HAP-1 (cell line): ENCODE measurements at regions not wholly inside any gene's neighbourhood (a gene's known extent, or its start where the extent isn't known, plus 50 kb on each side); places are given as distances from the start of the nearest gene placed in this dataset.

ENCODE experiments used
- DNase-seq, 2 experiments: peaks; one replicate each; pipeline ENCODE4 v3.0.0-alpha.2; 2016 to 2020; ENCODE audit warnings: low spot score in 2 of 2
- H3K27me3 ChIP-seq: fragments of 250-450 bp; sonication (Bioruptor Pico); 2 replicates; pipeline ENCODE4 v1.5.1; 2020; ENCODE audit warnings: low read depth, mild to moderate bottlenecking, moderate library complexity
- H3K36me3 ChIP-seq: fragments of 250-450 bp; sonication (Bioruptor Pico); replicated peaks from 2 replicates; pipeline ENCODE4 v1.5.1; 2020; ENCODE audit warnings: mild to moderate bottlenecking
- H3K4me1 ChIP-seq: fragments of 250-450 bp; sonication (Bioruptor Pico); 2 replicates; pipeline ENCODE4 v1.5.1; 2020; ENCODE audit warnings: mild to moderate bottlenecking
- H3K4me3 ChIP-seq: fragments of 250-450 bp; sonication (Bioruptor Pico); 2 replicates; pipeline ENCODE4 v1.5.1; 2020; ENCODE audit warnings: mild to moderate bottlenecking, moderate library complexity
- H3K9me3 ChIP-seq: fragments of 250-450 bp; sonication (Bioruptor Pico); 2 replicates; pipeline ENCODE4 v1.5.1; 2020; ENCODE audit warnings: mild to moderate bottlenecking, moderate library complexity
- in situ Hi-C: fragments of 300-500 bp; cut with MboI; formaldehyde crosslinking; loops from 3 replicates; pipeline ENCODE4 v1.14.3; 2020; ENCODE audit warnings: low sequenced_read_pairs, inconsistent platforms, mixed read lengths

DNA sequence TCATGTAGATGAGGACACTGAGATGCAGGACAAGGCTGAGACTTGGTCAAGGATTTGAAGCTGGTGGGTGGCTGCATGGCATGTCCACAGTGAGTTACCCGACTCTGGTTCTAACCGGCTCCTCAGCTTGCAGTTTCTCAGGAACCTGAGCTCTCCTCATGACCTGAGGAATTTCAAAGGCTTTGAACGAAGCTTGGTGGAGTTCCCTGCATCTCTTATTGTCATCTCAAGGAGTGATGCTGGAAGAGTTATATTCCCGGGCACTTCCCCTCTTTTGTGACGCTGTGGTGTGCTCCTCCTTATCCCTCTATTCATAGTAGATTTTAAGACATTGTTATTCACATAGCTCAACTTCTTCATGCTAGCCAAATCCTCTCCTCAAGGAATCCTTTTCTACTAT is 500.1 kb upstream of the HTR2A start:
- in situ Hi-C loops = no loop called here
- no peak overlapping the region for H3K4me3 ChIP-seq
- no peak for DNase-seq
- H3K27me3 ChIP-seq = no peaks in the 10 kb centered on the region
- no peaks in the 10 kb centered on the region for H3K36me3 ChIP-seq
- H3K9me3 ChIP-seq = 0 out of 2 replicates have a peak, but pooled peaks cover 3% of the 10 kb centered on the region
- no peaks in the 10 kb centered on the region for H3K4me1 ChIP-seq

- Histone ChIP-seq H3K36me3 (no peaks in the 10 kb centered on the region), H3K9me3 (peaks cover 2% of the 10 kb centered on the region; the same call in 1 of the 2 replicates), H3K4me1 (no peaks in the 10 kb centered on the region), H3K4me3 (no peak overlapping the region), H3K27me3 (no peaks in the 10 kb centered on the region)
- DNase-seq = no peak
- in situ Hi-C loops = no loop called here
Measured at GRCh38 chr13:47374741-47375140, 477.9 kb upstream of the HTR2A start.

- DNase-seq = no peak
- peaks cover 2% of the 10 kb centered on the region; the same call in 1 of the 2 replicates for H3K9me3 ChIP-seq
- H3K4me3 ChIP-seq = no peak overlapping the region
- H3K36me3 ChIP-seq = no peaks in the 10 kb centered on the region
- in situ Hi-C loops = no loop called here
- no peaks in the 10 kb centered on the region for H3K27me3 ChIP-seq
- H3K4me1 ChIP-seq = no peaks in the 10 kb centered on the region
Measured at GRCh38 chr13:47372751-47373150, 475.9 kb upstream of the HTR2A start.

GRCh38 chr13:47351798-47352197 is 454.9 kb upstream of the HTR2A start:
- in situ Hi-C loops = no loop called here
- no peaks in the 10 kb centered on the region for H3K27me3 ChIP-seq
- no peaks in the 10 kb centered on the region for H3K4me1 ChIP-seq
- no peak for DNase-seq
- no peaks in the 10 kb centered on the region for H3K36me3 ChIP-seq
- no peak overlapping the region for H3K4me3 ChIP-seq
- H3K9me3 ChIP-seq = no peaks in the 10 kb centered on the region

- Histone ChIP-seq H3K4me3 (no peak overlapping the region), H3K9me3 (no peaks in the 10 kb centered on the region), H3K4me1 (no peaks in the 10 kb centered on the region), H3K27me3 (no peaks in the 10 kb centered on the region), H3K36me3 (no peaks in the 10 kb centered on the region)
- DNase-seq = no peak
- in situ Hi-C loops = no loop called here
Measured at GRCh38 chr13:47350334-47351124, 453.7 kb upstream of the HTR2A start.

DNA sequence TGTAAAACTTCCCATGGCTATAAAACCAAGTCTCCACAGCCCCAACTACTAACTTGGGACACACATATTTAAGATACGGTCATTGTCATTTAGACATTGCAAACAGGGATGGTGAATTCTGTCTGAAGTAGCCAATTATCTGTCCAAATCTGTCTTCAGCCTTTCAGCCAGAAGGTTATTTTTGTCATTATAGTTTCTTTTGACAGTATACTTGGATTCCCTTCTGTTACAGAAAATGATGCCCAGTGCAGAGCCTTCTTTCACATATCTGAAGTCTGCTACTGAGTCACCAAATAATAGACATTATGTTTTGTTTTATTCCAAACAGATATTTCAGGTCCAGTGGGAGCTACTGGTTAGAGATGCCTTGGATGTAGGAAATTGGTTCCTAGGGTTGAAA is 452.4 kb upstream of the HTR2A start:
- Histone ChIP-seq H3K9me3 (no peaks in the 10 kb centered on the region), H3K27me3 (no peaks in the 10 kb centered on the region), H3K4me1 (no peaks in the 10 kb centered on the region), H3K36me3 (no peaks in the 10 kb centered on the region), H3K4me3 (no peak overlapping the region)
- no peak for DNase-seq
- in situ Hi-C loops = no loop called here

- in situ Hi-C loops = no loop called here
Measured at GRCh38 chr13:47337781-47338507, 441.1 kb upstream of the HTR2A start.

GRCh38 chr13:47334173-47334572 is 437.3 kb upstream of the HTR2A start:
- in situ Hi-C loops = no loop called here
- Histone ChIP-seq H3K4me1 (no peaks in the 10 kb centered on the region), H3K36me3 (no peaks in the 10 kb centered on the region), H3K9me3 (no peaks in the 10 kb centered on the region; the same call in 1 of the 2 replicates), H3K4me3 (no peak overlapping the region), H3K27me3 (no peaks in the 10 kb centered on the region)
- no peak for DNase-seq

More at GRCh38 chr13:47337781-47338507, 441.1 kb upstream of the HTR2A start:
- H3K9me3 ChIP-seq = no peaks in the 10 kb centered on the region; the same call in 1 of the 2 replicates
- no peak overlapping the region for H3K4me3 ChIP-seq
- DNase-seq = no peak
- H3K36me3 ChIP-seq = no peaks in the 10 kb centered on the region
- no peaks in the 10 kb centered on the region for H3K27me3 ChIP-seq
- no peaks in the 10 kb centered on the region for H3K4me1 ChIP-seq

GRCh38 chr13:47332149-47332548 is 435.3 kb upstream of the HTR2A start:
- Histone ChIP-seq H3K4me1 (no peaks in the 10 kb centered on the region), H3K9me3 (no peaks in the 10 kb centered on the region; the same call in 1 of the 2 replicates), H3K4me3 (no peak overlapping the region), H3K27me3 (no peaks in the 10 kb centered on the region), H3K36me3 (no peaks in the 10 kb centered on the region)
- DNase-seq = no peak
- in situ Hi-C loops = no loop called here

GRCh38 chr13:47330031-47330430 is 433.2 kb upstream of the HTR2A start:
- Histone ChIP-seq H3K27me3 (no peaks in the 10 kb centered on the region), H3K4me3 (no peak overlapping the region), H3K9me3 (no peaks in the 10 kb centered on the region; the same call in 1 of the 2 replicates), H3K4me1 (no peaks in the 10 kb centered on the region), H3K36me3 (no peaks in the 10 kb centered on the region)
- in situ Hi-C loops = no loop called here
- no peak for DNase-seq

GRCh38 chr13:47327861-47328260 is 431.0 kb upstream of the HTR2A start:
- Histone ChIP-seq H3K9me3 (no peaks in the 10 kb centered on the region), H3K36me3 (no peaks in the 10 kb centered on the region), H3K4me3 (no peak overlapping the region), H3K4me1 (no peaks in the 10 kb centered on the region), H3K27me3 (no peaks in the 10 kb centered on the region)
- no peak for DNase-seq
- in situ Hi-C loops = no loop called here

DNA sequence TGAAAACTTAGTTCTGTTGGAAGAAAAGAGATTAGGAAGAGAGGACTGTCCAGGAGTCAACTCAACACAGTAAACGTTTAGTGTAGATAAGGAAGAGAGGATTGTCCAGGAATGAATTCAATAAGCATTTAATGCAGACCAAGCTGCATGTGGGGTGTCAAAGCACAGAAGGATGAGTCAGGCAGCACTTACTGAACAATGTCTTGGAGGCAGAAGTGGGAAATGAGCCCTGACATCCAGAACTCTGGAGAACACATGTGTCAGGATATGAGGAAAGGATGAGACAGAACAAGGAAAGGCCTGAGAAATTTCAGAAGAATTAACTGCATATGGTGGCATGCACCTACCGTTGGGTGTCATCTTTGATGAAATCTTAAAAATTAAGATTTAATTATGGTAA is 429.2 kb upstream of the HTR2A start:
- H3K27me3 ChIP-seq = no peaks in the 10 kb centered on the region
- H3K36me3 ChIP-seq = no peaks in the 10 kb centered on the region
- DNase-seq = no peak
- no peaks in the 10 kb centered on the region for H3K9me3 ChIP-seq
- in situ Hi-C loops = no loop called here
- no peak overlapping the region for H3K4me3 ChIP-seq
- no peaks in the 10 kb centered on the region for H3K4me1 ChIP-seq

- Histone ChIP-seq H3K36me3 (no peaks in the 10 kb centered on the region), H3K9me3 (no peaks in the 10 kb centered on the region; the same call in 1 of the 2 replicates), H3K4me3 (no peak overlapping the region), H3K4me1 (no peaks in the 10 kb centered on the region), H3K27me3 (no peaks in the 10 kb centered on the region)
- in situ Hi-C loops = no loop called here
- DNase-seq = no peak
Measured at GRCh38 chr13:47317356-47317755, 420.5 kb upstream of the HTR2A start.

GRCh38 chr13:47310401-47310800 is 413.5 kb upstream of the HTR2A start:
- no peak for DNase-seq
- Histone ChIP-seq H3K36me3 (no peaks in the 10 kb centered on the region), H3K9me3 (peaks cover 3% of the 10 kb centered on the region; the same call in 1 of the 2 replicates), H3K4me1 (no peaks in the 10 kb centered on the region), H3K4me3 (no peak overlapping the region), H3K27me3 (no peaks in the 10 kb centered on the region)
- in situ Hi-C loops = no loop called here
